ENCODE measurements at regions not wholly inside any gene's neighbourhood (a gene's known extent, or its start where the extent isn't known, plus 50 kb on each side); places are given as distances from the start of the nearest gene placed in this dataset.

DNA sequence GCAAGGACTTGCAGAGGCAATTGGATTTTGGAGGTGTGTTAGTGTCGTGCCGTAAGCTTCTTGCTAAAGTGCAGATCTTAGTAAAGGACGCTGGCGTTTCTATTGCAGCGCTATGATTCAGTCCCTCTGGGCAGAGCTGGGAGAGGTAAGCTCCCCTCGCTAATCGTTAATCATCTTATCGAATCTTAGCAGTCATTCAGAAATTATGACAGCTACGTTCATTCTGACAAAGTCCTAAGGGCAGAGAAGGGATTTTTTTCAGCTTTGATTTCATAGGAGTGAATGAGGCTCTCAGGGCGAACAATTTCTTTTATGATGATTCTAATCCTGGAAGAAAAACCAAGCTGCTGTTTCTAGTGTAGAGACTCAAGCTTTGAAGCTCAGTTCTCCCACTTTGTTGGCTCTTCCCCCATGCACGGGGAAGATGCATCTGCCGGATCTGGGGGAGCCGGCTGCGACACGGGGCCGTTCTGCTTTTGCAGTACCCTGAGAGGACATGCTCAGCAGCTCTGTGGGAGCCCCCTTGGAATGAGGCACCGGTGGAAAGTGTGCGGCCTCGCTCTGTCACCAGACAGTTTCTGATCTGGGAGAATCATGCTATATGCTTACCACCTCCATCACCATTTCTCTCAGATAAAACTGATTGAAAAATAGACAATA, 79.1 kb upstream of the SLC22A23 start:
- Histone ChIP-seq H3K27me3 (no peaks in the 10 kb centered on the region), H3K27ac (no peak overlapping the region), H3K4me3 (no peak overlapping the region), H3K36me3 (no peaks in the 10 kb centered on the region), H3K9me3 (no peaks in the 10 kb centered on the region), H3K4me1 (no peaks in the 10 kb centered on the region)
- DNase-seq (no peak), ATAC-seq (no peak)
- TF ChIP-seq, protein P1, sequence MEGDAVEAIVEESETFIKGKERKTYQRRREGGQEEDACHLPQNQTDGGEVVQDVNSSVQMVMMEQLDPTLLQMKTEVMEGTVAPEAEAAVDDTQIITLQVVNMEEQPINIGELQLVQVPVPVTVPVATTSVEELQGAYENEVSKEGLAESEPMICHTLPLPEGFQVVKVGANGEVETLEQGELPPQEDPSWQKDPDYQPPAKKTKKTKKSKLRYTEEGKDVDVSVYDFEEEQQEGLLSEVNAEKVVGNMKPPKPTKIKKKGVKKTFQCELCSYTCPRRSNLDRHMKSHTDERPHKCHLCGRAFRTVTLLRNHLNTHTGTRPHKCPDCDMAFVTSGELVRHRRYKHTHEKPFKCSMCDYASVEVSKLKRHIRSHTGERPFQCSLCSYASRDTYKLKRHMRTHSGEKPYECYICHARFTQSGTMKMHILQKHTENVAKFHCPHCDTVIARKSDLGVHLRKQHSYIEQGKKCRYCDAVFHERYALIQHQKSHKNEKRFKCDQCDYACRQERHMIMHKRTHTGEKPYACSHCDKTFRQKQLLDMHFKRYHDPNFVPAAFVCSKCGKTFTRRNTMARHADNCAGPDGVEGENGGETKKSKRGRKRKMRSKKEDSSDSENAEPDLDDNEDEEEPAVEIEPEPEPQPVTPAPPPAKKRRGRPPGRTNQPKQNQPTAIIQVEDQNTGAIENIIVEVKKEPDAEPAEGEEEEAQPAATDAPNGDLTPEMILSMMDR (IDR thresholded peaks at IDR 0.05) = no peak
- TF ChIP-seq POLR2A (IDR thresholded peaks at IDR 0.05) = no peak
- 85% methylated on average over 9 of the region's 19 CpGs for WGBS (ENCODE audit: insufficient coverage, low coverage, low lambda C conversion rate, missing lambda C conversion rate)
- intact Hi-C loops (cut with DNase I) = no loop called here

DNA sequence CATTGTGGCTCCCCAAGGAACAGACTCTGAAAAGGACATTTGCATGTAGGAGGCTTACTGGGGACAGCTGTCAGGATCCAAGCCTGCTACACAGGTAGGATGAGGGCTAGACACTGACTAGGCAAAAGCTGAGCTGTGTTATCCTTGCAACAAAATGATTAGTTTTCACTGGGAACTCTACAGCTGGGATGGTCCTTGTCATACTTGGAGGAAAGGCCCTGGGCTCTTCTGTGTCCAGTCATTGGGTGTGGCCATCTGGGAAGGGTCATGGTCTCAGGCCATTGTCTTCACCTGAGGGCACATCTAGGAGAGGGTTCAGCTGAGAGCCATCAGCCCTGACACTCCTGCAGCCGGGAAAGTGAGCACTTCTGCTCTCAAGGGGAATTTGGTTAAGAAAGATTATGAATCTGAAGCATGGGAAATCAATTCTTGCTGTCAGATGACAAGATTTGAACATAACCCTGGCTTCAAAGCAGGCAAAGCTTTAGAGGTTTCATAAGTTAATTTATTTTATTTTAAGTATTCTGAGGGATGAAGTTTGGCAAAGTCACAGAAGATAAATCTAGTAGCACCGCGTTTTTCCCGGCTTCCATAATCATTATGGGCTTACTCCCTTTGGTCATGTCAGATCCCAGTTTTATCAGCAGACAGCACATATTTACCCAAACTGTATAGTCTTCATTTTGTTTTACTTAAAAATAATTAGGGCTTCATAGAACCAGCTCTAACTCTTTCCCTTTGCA, 78.4 kb upstream of the SLC22A23 start:
- 67% methylated on average over 4 of the region's 4 CpGs for WGBS (ENCODE audit: insufficient coverage, low coverage, low lambda C conversion rate, missing lambda C conversion rate)

GRCh38 chr6:3534599-3534998, 77.7 kb upstream of the SLC22A23 start:
- Histone ChIP-seq H3K4me1 (no peaks in the 10 kb centered on the region), H3K4me3 (no peak overlapping the region), H3K27me3 (no peaks in the 10 kb centered on the region), H3K27ac (no peak overlapping the region), H3K36me3 (no peaks in the 10 kb centered on the region), H3K9me3 (no peaks in the 10 kb centered on the region)
- DNase-seq (no peak), ATAC-seq (no peak)
- intact Hi-C loops (cut with DNase I) = no loop called here
- TF ChIP-seq, protein P1 (IDR thresholded peaks at IDR 0.05) = no peak
- 78% methylated on average over 4 of the region's 4 CpGs for WGBS (ENCODE audit: insufficient coverage, low coverage, low lambda C conversion rate, missing lambda C conversion rate)

More for the DNA sequence above, 78.4 kb upstream of the SLC22A23 start:
- ATAC-seq (no peak), DNase-seq (no peak)
- H3K4me3 ChIP-seq = no peak overlapping the region
- no peaks in the 10 kb centered on the region for H3K9me3 ChIP-seq
- no peaks in the 10 kb centered on the region for H3K4me1 ChIP-seq
- intact Hi-C loops (cut with DNase I) = no loop called here
- H3K27ac ChIP-seq = no peak overlapping the region
- no peak for TF ChIP-seq POLR2A (IDR thresholded peaks at IDR 0.05)
- TF ChIP-seq, protein P1 (IDR thresholded peaks at IDR 0.05) = no peak
- no peaks in the 10 kb centered on the region for H3K27me3 ChIP-seq
- no peaks in the 10 kb centered on the region for H3K36me3 ChIP-seq

DNA sequence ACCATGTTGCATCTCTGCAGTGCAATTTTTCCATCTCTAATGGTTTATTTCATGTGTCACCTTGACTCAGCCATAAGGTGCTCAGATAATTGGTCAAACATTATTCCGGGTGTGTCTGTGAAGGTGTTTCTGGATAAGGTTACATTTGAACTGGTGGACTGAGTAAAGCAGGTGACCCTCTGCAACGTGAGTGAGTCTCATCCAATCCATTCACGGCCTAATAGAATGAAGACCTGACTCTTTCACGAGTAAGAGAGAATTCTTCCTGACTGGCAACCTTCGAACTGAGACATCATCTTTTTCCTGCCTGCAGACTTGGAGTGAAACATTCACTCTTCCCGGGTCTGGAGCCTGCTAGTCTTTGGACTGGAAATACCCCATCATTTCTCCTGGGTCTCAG, 77.1 kb upstream of the SLC22A23 start:
- H3K27me3 ChIP-seq = no peaks in the 10 kb centered on the region
- H3K4me1 ChIP-seq = no peaks in the 10 kb centered on the region
- H3K4me3 ChIP-seq = no peak overlapping the region
- intact Hi-C loops (cut with DNase I) = no loop called here
- H3K9me3 ChIP-seq = no peaks in the 10 kb centered on the region
- no peak overlapping the region for H3K27ac ChIP-seq
- DNase-seq (no peak), ATAC-seq (no peak)
- 80% methylated on average over 6 of the region's 6 CpGs for WGBS (ENCODE audit: insufficient coverage, low coverage, low lambda C conversion rate, missing lambda C conversion rate)
- no peak for TF ChIP-seq POLR2A (IDR thresholded peaks at IDR 0.05)
- TF ChIP-seq, protein P1 (IDR thresholded peaks at IDR 0.05) = no peak
- H3K36me3 ChIP-seq = no peaks in the 10 kb centered on the region
